HG03521 (cell line): ENCODE measurements at regions not wholly inside any gene's neighbourhood (a gene's known extent, or its start where the extent isn't known, plus 50 kb on each side); places are given as distances from the start of the nearest gene placed in this dataset.

Experiments used
- ATAC-seq: cut with Tn5 transposase; IDR thresholded peaks from one replicate; pipeline ENCODE4 v1.9.1; 2021; ENCODE audit warnings: mild to moderate bottlenecking, moderate library complexity; ENCODE audit not compliant: unreplicated experiment

DNA sequence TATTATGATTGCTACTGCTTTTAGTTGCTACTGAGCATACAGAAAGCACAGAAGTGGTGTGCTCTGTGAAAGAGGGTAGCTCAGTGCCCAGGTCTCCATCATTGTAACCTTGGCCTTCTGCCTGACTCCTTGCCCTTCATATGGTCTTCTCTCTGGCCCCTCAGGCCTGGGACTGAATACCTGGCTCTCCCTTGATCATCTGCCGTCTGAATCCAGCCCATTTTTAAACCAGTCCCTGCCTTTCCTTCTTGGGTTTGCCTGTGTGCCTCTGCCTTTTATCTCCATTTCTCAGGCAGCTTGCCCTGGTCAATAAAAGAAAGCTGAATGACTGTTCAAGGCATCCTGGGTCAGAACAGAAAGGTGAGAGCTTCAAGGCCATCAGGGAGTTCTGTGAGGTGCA lies 109.1 kb upstream of the ZNF438 start:
- no peak for ATAC-seq

DNA sequence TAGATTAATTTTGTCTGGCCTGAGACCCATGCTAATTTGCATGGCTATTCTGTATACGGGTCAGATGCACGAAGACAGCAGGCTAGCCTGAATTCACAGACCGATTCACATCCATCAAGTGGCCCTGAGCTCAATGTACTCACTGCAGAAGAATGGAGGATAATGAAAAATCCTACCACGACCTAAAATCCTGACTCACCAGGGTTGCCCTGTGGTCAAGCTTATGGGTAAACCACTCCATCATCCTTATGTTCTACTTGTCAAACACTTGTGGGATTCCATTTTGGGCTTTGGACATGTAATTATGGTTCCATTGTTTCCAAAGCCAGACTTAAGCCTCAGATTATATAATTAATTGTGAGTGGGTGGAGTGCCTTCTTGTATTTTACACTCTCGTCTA lies 110.4 kb upstream of the ZNF438 start:
- ATAC-seq, result no peak

DNA sequence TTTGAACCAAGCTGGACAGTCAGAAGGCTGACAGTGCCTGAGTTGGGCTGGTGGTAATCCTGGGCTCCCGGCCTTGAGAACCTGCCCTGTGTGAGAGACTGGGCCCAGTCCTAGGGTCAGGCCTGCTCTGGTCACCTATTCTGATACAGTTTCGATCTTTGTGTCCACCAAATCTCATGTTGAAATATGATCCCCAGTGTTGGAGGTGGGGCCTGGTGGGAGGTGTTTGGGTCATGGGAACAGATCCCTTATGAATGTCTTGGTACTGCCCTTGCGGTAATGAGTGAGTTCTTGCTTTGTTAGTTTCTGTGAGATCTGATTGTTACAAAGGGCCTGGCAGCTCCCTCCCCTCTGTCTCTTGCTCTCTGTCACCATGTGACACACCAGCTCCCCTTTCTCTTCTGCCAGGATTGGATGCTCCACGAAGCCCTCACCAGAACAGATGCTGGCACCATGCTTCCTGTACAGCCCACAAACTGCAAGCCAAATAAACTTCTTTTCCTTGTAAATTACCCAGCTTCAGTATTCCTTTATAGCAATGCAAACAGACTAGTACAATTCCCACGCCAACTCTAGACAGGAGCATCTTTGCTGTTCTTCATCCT lies 111.8 kb upstream of the ZNF438 start:
- ATAC-seq, result no peak

- no peak for ATAC-seq
These were observed 114.3 kb upstream of the ZNF438 start for GRCh38 chr10:31145986-31146385.

DNA sequence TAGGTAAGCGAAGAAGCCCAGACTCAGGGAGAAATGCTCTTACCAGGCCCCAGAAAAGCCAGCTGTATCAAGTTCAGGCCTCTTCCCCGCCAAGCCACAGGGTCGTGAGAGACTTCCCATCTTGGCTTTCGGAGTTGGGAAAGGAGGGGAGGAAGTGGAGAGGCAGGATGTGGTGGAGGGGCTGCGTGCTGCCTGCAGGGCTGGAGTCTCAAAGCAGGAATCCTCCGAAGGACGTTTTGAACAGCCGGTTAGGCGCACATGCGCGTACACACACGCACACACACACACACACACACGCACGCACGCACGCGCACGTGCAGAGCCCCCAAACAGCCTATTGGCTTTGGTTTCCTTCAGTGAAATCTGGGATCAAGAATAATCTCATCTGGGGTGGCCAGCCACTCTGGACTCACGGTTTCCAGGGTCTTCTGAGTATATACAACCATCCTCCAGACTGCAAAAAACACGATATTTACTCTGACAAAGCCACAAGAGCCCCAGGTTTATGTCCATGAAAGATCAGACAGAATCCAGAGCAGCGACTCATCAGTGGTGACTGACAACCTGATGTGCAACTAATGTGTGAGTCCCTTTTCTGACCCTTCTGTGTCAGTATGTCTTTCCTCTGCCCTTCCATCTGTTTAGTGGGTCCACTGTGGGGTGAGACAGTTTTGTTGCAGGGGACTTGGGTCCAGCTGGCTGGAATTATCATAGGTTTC lies 115.0 kb upstream of the ZNF438 start:
- ATAC-seq, result no peak

GRCh38 chr10:31147210-31147608 lies 115.5 kb upstream of the ZNF438 start:
- no peak for ATAC-seq

- ATAC-seq, result no peak
These were observed 117.3 kb upstream of the ZNF438 start for GRCh38 chr10:31148951-31149350.

GRCh38 chr10:31149835-31150512 lies 118.3 kb upstream of the ZNF438 start:
- no peak for ATAC-seq

GRCh38 chr10:31151301-31151700 lies 119.6 kb upstream of the ZNF438 start:
- no peak for ATAC-seq

DNA sequence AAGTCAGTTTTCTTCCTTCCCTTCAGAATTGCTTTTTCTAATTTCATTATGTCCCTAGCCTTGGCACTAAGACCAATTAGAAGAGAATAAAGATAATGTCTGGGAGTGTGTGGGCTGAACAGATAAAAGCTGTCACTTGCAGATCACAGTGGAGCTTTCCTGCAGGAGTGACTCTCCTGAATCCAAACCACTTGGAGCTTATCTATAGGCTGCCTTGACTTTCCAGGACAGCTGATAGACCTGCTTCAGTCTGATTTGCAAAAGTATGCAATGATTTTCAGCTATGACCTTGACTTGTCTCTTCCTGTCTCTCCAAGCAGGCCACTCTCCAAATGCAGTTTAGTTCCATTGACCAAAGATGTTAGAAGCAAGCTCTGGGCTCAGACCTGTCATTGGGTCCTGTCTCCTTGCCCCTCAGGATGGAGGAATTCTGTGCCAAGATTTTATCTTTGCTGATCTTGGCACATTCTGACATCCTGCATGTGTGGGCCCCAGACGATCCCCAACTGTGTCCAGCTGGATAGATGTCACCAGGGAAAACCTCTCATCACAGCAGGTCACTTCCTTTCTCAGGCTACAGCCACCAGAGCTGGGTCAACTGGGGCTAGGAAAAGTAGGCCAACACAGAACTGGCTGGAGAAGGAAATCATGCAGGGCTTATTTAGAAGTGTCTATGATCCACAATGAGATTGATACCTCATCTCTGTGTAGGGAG lies 120.9 kb upstream of the ZNF438 start:
- ATAC-seq, result no peak

GRCh38 chr10:31153161-31153560 lies 121.5 kb upstream of the ZNF438 start:
- no peak for ATAC-seq

- no peak for ATAC-seq
These were observed 122.0 kb upstream of the ZNF438 start for GRCh38 chr10:31153692-31154091.

- ATAC-seq, result no peak
These were observed 123.3 kb upstream of the ZNF438 start for GRCh38 chr10:31154996-31155395.

- ATAC-seq, result no peak
These were observed 125.7 kb upstream of the ZNF438 start for GRCh38 chr10:31157123-31158010.

DNA sequence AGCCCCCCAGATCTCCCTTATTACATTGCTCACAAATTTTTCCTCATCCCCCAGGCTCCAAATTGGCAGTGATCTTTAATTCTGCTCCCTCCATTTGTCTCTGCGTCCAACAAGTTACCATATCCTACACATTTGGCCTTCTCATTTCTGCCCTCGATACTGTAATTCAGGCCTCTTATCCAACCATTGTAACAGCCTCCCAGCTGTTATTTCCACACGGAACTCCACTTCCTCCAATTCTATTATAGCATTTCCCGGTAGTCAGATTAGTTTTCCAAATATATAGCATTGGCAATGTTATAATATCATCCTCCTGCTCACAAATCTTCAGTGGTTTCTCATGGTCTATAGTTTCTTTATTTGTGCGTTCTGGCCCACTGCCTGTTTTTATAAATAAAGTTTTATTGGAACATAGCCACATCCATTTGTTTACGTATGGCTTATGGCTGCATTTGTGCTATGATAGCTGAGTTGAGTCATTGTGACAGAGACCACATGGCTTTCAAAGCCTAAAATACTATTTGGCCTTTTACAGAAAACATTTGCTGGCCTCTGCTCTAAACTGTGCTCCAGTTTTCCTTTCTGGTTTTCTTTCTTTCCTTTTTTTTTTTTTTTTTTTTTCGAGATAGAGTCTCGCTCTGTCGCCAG lies 126.5 kb upstream of the ZNF438 start:
- ATAC-seq, result no peak

DNA sequence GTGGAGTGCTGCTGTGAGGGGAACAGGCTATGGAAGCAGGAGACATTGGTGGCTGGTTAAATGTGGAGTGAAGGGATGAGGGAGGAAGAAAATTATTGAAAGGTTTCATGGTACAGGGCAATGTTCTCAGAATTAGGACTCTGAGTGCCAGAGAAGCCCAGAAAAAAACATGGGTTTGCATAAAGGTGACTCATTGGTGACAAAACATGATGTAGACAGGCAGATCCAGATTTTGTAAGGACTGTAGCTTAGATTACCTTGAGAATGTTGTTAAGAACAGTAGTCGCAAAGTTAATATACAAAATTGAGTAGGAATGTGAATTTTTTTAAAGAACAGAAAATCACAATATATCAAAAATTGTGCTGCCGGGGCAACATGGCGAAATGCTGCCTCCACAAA lies 134.9 kb upstream of the ZNF438 start:
- ATAC-seq, result no peak

- no peak for ATAC-seq
These were observed 139.0 kb upstream of the ZNF438 start for GRCh38 chr10:31170636-31171035.

DNA sequence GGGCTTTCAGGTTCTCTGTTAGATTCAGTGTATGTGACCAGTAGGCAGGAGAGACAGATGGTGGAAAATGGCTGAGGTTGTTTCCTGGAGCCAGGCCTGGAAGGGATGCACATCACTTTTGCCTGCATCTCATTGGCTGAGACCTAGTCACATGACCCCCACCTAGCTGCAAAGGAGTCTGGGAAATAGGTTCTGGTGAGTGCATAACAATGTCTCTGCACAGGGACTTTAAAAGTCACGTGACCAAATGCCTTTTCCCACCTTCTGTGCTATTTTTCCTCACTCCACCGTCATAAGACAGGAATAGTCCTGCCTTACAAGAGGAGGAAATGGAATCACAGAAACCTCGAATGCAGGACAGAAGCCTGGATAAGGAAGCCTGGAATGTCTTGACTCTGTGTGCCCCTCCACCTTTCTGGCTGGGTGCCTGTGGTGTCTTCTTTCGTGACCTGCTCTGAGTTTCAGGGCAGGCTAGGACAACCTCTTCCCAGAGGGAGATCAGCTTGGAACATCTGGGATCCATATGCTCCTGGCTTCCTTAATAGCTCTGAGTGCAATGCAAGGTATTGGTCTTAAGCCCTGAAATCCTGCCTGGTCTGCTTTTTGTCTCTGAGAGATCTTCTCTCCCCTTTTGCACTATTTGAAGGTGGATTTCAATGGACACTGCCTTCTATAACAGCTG lies 139.9 kb upstream of the ZNF438 start:
- ATAC-seq, result no peak

DNA sequence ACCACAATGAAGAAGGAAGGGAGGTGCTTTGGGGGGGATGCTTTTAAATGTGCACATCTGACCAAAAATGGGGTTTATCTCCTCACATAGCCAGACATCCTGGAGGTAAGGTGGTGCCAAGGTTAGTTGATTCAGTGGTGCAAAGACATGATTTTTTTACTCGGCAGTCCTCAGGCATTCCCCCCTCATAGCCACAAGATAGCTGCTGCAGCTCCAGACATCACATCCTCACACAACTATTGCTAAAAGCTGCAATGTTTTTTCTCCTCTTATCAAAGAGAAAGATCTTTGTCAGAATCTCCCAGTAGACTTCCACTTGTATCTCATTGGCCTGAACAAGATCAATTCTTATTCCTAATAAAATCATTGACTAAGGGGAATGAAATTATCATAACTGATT lies 141.3 kb upstream of the ZNF438 start:
- ATAC-seq, result no peak

- ATAC-seq, result no peak
These were observed 142.1 kb upstream of the ZNF438 start for GRCh38 chr10:31173752-31174151.
